PC-9 (cell line): ENCODE measurements at regions not wholly inside any gene's neighbourhood (a gene's known extent, or its start where the extent isn't known, plus 50 kb on each side); places are given as distances from the start of the nearest gene placed in this dataset.

Source experiments
- CTCF ChIP-seq: fragments of 200-600 bp; sonication (generic); conservative IDR thresholded peaks from 2 replicates; pipeline ENCODE4 v1.6.1; 2017; ENCODE audit warnings: mixed run types, antibody characterized with exemption, mild to moderate bottlenecking, moderate library complexity
- EZH2 ChIP-seq: fragments of 200-600 bp; sonication (generic); IDR thresholded peaks from 2 replicates; pipeline ENCODE4 v1.8.0; 2017; ENCODE audit warnings: antibody characterized with exemption, low read depth

GRCh38 chr7:36083626-36084380, 69.3 kb upstream of the EEPD1 start:
- TF ChIP-seq CTCF, result no peak
- TF ChIP-seq EZH2, result no peak
